ENCODE measurements at regions not wholly inside any gene's neighbourhood (a gene's known extent, or its start where the extent isn't known, plus 50 kb on each side); places are given as distances from the start of the nearest gene placed in this dataset.

DNA sequence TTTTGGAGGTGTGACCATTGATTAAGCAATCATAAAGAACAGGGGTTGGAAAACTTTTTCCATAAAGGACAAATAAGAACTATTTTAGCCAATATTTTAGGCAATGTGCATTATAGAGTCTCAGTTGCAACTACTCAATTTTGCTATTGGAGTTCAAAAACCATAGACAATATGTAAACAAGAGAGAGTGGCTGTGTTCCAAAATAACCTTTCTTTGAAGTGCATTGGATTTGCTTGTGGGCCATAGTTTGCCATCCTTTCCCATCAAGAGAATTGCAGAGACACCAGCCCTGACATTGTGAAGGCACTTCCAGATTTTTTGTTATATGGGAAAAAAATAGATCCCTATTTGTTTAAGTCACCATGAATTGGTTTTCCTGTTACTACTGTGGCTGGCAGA is 63.3 kb upstream of the LARGE1 start (continued):
- TF ChIP-seq, protein P1, sequence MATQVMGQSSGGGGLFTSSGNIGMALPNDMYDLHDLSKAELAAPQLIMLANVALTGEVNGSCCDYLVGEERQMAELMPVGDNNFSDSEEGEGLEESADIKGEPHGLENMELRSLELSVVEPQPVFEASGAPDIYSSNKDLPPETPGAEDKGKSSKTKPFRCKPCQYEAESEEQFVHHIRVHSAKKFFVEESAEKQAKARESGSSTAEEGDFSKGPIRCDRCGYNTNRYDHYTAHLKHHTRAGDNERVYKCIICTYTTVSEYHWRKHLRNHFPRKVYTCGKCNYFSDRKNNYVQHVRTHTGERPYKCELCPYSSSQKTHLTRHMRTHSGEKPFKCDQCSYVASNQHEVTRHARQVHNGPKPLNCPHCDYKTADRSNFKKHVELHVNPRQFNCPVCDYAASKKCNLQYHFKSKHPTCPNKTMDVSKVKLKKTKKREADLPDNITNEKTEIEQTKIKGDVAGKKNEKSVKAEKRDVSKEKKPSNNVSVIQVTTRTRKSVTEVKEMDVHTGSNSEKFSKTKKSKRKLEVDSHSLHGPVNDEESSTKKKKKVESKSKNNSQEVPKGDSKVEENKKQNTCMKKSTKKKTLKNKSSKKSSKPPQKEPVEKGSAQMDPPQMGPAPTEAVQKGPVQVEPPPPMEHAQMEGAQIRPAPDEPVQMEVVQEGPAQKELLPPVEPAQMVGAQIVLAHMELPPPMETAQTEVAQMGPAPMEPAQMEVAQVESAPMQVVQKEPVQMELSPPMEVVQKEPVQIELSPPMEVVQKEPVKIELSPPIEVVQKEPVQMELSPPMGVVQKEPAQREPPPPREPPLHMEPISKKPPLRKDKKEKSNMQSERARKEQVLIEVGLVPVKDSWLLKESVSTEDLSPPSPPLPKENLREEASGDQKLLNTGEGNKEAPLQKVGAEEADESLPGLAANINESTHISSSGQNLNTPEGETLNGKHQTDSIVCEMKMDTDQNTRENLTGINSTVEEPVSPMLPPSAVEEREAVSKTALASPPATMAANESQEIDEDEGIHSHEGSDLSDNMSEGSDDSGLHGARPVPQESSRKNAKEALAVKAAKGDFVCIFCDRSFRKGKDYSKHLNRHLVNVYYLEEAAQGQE (IDR thresholded peaks at IDR 0.05) = no peak
- TF ChIP-seq EGR1 (IDR thresholded peaks at IDR 0.05; ENCODE audit: low read depth in 2 of 2) (no peak), RXRA (IDR thresholded peaks at IDR 0.05) (peak in 1 of 2 donors; percentile 20), JUND (IDR thresholded peaks at IDR 0.05) (no peak), RAD21 (IDR thresholded peaks at IDR 0.05) (no peak)

DNA sequence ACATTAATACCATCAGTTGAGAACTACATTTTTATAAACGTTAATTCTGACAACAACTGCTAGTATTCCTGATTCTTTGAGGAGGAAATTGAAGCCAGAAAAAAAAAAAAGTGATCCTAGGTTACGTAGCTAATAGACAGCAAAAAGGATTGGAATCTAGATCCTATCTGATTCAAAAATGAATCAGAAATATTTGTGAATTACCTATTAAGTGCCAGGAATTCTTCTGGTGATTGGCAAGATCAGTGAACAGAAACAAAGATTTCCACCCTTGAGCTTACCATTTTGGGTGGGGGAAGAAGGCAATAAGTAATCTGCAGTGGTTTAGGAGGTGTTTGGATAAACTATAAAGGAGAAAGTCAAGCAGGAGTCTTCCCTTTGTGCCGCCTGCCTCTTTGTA is 63.9 kb upstream of the LARGE1 start:
- H3K27ac ChIP-seq (ENCODE audit: low read depth in 1 of 2, low read length in 2 of 2) = no peak overlapping the region
- WGBS = 93% methylated on average over 3 of the region's 3 CpGs
- peaks cover 1 to 20% (median 6%) of the 10 kb centered on the region in 4 donors for H3K4me1 ChIP-seq (ENCODE audit: control insufficient read depth in 4 of 4, insufficient read depth in 4 of 4, low read length in 3 of 4)
- H3K9ac ChIP-seq (ENCODE audit: low read depth in 1 of 2, low read length in 2 of 2) = no peak overlapping the region
- H3K27me3 ChIP-seq (ENCODE audit: control insufficient read depth in 4 of 4, insufficient read depth in 4 of 4, low read length in 3 of 4) = no peaks in the 10 kb centered on the region
- TF ChIP-seq HNF4G (IDR thresholded peaks at IDR 0.05) (no peak), FOXA1 (IDR thresholded peaks at IDR 0.05) (no peak), YY1 (IDR thresholded peaks at IDR 0.05) (no peak), NR2F2 (IDR thresholded peaks at IDR 0.05) (no peak), FOXA2 (IDR thresholded peaks at IDR 0.05) (no peak), TAF1 (conservative IDR thresholded peaks at IDR 0.05) (no peak), EGR1 (IDR thresholded peaks at IDR 0.05; ENCODE audit: low read depth in 2 of 2) (no peak), HNF4A (conservative IDR thresholded peaks at IDR 0.05) (no peak), GABPA (IDR thresholded peaks at IDR 0.05 in 1 of 2, conservative IDR thresholded peaks at IDR 0.05 in 1 of 2) (no peak), SP1 (IDR thresholded peaks at IDR 0.05) (no peak), RAD21 (IDR thresholded peaks at IDR 0.05) (no peak), JUND (IDR thresholded peaks at IDR 0.05) (no peak), RXRA (IDR thresholded peaks at IDR 0.05) (no peak)
- TF ChIP-seq, protein P2, sequence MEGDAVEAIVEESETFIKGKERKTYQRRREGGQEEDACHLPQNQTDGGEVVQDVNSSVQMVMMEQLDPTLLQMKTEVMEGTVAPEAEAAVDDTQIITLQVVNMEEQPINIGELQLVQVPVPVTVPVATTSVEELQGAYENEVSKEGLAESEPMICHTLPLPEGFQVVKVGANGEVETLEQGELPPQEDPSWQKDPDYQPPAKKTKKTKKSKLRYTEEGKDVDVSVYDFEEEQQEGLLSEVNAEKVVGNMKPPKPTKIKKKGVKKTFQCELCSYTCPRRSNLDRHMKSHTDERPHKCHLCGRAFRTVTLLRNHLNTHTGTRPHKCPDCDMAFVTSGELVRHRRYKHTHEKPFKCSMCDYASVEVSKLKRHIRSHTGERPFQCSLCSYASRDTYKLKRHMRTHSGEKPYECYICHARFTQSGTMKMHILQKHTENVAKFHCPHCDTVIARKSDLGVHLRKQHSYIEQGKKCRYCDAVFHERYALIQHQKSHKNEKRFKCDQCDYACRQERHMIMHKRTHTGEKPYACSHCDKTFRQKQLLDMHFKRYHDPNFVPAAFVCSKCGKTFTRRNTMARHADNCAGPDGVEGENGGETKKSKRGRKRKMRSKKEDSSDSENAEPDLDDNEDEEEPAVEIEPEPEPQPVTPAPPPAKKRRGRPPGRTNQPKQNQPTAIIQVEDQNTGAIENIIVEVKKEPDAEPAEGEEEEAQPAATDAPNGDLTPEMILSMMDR (IDR thresholded peaks at IDR 0.05; ENCODE audit: low read depth, low read length, missing input control) = no peak
- TF ChIP-seq, protein P3, sequence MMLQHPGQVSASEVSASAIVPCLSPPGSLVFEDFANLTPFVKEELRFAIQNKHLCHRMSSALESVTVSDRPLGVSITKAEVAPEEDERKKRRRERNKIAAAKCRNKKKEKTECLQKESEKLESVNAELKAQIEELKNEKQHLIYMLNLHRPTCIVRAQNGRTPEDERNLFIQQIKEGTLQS (IDR thresholded peaks at IDR 0.05) = no peak
- TF ChIP-seq, protein P4, sequence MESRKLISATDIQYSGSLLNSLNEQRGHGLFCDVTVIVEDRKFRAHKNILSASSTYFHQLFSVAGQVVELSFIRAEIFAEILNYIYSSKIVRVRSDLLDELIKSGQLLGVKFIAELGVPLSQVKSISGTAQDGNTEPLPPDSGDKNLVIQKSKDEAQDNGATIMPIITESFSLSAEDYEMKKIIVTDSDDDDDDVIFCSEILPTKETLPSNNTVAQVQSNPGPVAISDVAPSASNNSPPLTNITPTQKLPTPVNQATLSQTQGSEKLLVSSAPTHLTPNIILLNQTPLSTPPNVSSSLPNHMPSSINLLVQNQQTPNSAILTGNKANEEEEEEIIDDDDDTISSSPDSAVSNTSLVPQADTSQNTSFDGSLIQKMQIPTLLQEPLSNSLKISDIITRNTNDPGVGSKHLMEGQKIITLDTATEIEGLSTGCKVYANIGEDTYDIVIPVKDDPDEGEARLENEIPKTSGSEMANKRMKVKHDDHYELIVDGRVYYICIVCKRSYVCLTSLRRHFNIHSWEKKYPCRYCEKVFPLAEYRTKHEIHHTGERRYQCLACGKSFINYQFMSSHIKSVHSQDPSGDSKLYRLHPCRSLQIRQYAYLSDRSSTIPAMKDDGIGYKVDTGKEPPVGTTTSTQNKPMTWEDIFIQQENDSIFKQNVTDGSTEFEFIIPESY (IDR thresholded peaks at IDR 0.05) = no peak
- TF ChIP-seq, protein P5, sequence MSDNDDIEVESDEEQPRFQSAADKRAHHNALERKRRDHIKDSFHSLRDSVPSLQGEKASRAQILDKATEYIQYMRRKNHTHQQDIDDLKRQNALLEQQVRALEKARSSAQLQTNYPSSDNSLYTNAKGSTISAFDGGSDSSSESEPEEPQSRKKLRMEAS (IDR thresholded peaks at IDR 0.05) = no peak
- TF ChIP-seq, protein P1 (IDR thresholded peaks at IDR 0.05) = no peak
- no peak for DNase-seq (ENCODE audit: low spot score)
- H3K4me3 ChIP-seq (ENCODE audit: low read depth in 1 of 3, low read length in 3 of 3) = no peak overlapping the region
- H3K9me3 ChIP-seq (ENCODE audit: control insufficient read depth in 4 of 4, low read length in 3 of 4) = no peaks in the 10 kb centered on the region
- no peaks in the 10 kb centered on the region for H3K36me3 ChIP-seq (ENCODE audit: control insufficient read depth in 4 of 4, insufficient read depth in 3 of 4, low read depth in 1 of 4, low read length in 3 of 4)
